Anterior cingulate cortex (tissue), 58 donors: ENCODE measurements at regions not wholly inside any gene's neighbourhood (a gene's known extent, or its start where the extent isn't known, plus 50 kb on each side); places are given as distances from the start of the nearest gene placed in this dataset.

Source experiments
- DNase-seq, 58 donors: peaks; one replicate each; lab custom pipeline; 2025; lab: John Stamatoyannopoulos, UW

- DNase-seq: no peak
Measured at GRCh38 chr13:29713839-29714238, 118.4 kb upstream of the SLC7A1 start.

- DNase-seq: no peak
Measured at GRCh38 chr13:29711776-29712175, 116.3 kb upstream of the SLC7A1 start.

GRCh38 chr13:29710511-29710910, 115.0 kb upstream of the SLC7A1 start:
- DNase-seq: no peak

GRCh38 chr13:29709407-29710069, 114.0 kb upstream of the SLC7A1 start:
- no peak for DNase-seq

GRCh38 chr13:29707876-29708543, 112.5 kb upstream of the SLC7A1 start:
- DNase-seq: peak in 7 of 58 donors; percentile 1 to 14 (median 6)

GRCh38 chr13:29706923-29707322, 111.4 kb upstream of the SLC7A1 start:
- peak in 1 of 58 donors; percentile 11 for DNase-seq

GRCh38 chr13:29704648-29705047, 109.2 kb upstream of the SLC7A1 start:
- DNase-seq: no peak

GRCh38 chr13:29703421-29703820, 107.9 kb upstream of the SLC7A1 start:
- DNase-seq: no peak

- DNase-seq: no peak
Measured at GRCh38 chr13:29702912-29703351, 107.4 kb upstream of the SLC7A1 start.

- no peak for DNase-seq
Measured at GRCh38 chr13:29698106-29698505, 102.6 kb upstream of the SLC7A1 start.

- no peak for DNase-seq
Measured at GRCh38 chr13:29696606-29697005, 101.1 kb upstream of the SLC7A1 start.

- no peak for DNase-seq
Measured at GRCh38 chr13:29693275-29693945, 97.9 kb upstream of the SLC7A1 start.

GRCh38 chr13:29689548-29689947, 94.1 kb upstream of the SLC7A1 start:
- no peak for DNase-seq

GRCh38 chr13:29688193-29688592, 92.7 kb upstream of the SLC7A1 start:
- no peak for DNase-seq

GRCh38 chr13:29684441-29684840, 89.0 kb upstream of the SLC7A1 start:
- DNase-seq: peak in 3 of 58 donors; percentile 7 to 53 (median 9)

GRCh38 chr13:29683041-29683440, 87.6 kb upstream of the SLC7A1 start:
- no peak for DNase-seq

- no peak for DNase-seq
Measured at GRCh38 chr13:29681864-29682263, 86.4 kb upstream of the SLC7A1 start.

- no peak for DNase-seq
Measured at GRCh38 chr13:29679396-29680053, 84.0 kb upstream of the SLC7A1 start.

- no peak for DNase-seq
Measured at GRCh38 chr13:29677627-29678026, 82.1 kb upstream of the SLC7A1 start.

- DNase-seq: no peak
Measured at GRCh38 chr13:29676941-29677452, 81.5 kb upstream of the SLC7A1 start.

- no peak for DNase-seq
Measured at GRCh38 chr13:29676535-29676934, 81.0 kb upstream of the SLC7A1 start.
